Activated gamma-delta T cell treated with Interleukin-2 at 50 U/mL for 16 hours (primary cell): ENCODE measurements at regions not wholly inside any gene's neighbourhood (a gene's known extent, or its start where the extent isn't known, plus 50 kb on each side); places are given as distances from the start of the nearest gene placed in this dataset.
"Not testable (repeated sequence)": the region's sequence is repeated elsewhere in the genome, so short reads cannot be mapped to it uniquely, and the experiment has no call there.

Experiments
- DNase-seq: peaks from one replicate; pipeline ENCODE4 v3.0.0-alpha.2; 2020

DNA sequence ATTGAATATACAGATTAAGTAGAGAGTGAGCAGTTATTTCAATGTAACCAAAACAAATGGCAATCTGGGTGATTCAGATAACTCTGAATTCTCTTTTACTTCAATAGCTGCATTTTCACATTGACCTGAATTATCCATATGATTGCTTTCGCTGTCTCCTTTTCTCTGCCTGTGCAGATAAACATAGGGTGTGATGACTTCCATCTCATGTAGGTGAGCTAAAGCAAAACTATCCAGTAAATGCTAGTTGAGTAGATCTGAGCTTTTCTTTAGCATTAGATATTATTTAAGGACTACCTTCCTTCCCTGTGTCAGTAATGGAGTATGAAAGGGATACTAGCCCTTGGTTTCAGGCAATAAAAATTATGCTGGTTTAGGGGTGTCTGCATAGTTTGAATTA is 288.6 kb downstream of the OXSM start:
- no peak for DNase-seq

DNA sequence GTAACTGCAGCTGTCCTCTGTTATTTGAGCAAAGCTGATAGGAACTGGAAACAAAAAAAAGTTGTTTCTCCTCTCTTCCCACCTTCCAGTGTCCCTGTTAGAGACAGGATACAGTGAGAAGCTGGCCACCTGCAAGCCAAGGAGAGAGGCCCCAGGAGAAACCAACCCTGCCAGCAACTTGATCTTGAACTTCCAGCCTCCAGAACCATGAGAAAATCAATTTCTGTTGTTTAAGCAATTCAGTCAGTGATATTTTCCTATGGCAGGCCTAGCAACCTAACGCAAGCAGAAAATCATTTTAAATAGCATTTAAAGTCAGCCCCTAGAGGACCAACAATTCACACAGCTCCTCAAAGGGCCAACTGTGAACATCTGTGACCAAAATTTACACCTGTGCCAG is 291.3 kb downstream of the OXSM start:
- no peak for DNase-seq

GRCh38 chr3:26081806-26082205 is 291.9 kb downstream of the OXSM start:
- no peak for DNase-seq

DNA sequence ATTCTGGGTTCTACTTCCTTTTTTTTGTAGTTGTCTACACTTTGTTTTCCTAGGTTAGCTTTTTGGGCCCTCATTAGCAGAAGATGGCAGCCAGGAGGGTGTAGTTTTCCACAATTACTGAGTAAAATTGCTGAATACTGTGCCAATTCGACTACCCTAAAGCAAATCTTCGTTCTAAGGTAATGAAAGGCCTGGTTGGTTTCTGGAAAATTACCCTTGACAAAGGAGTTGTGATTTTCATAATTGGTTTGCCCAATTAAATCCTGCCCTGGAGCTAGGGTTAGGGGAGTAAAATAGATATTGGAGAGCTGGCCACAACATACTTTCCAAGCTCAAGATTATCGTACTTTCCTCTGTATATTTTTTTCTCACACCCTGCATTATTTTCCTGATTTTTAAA is 293.0 kb downstream of the OXSM start:
- no peak for DNase-seq

DNA sequence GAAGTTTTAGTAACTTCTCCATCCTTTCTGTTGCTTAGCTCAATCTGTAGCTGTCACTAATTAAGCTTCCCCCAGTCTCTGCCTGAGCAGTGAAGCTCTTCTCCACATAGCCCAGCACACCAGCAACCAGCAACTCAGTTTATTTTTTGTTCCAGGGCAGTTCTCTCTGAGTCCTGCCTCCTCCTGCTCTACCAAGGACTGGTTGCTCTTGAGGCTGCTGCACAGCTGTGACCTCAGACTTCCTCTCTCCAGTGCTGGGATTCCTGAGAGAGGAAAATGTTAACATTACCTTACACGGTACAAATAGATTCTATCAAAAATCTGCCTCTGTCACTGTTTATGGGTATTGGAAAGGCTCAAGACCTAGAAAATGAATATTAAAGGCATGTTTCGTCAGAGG is 294.7 kb downstream of the OXSM start:
- no peak for DNase-seq

- DNase-seq: no peak
These were observed 297.9 kb downstream of the OXSM start for GRCh38 chr3:26087751-26088150.

- no peak for DNase-seq
These were observed 299.4 kb downstream of the OXSM start for GRCh38 chr3:26089249-26089648.

- no peak for DNase-seq
These were observed 300.7 kb downstream of the OXSM start for GRCh38 chr3:26090589-26090988.

DNA sequence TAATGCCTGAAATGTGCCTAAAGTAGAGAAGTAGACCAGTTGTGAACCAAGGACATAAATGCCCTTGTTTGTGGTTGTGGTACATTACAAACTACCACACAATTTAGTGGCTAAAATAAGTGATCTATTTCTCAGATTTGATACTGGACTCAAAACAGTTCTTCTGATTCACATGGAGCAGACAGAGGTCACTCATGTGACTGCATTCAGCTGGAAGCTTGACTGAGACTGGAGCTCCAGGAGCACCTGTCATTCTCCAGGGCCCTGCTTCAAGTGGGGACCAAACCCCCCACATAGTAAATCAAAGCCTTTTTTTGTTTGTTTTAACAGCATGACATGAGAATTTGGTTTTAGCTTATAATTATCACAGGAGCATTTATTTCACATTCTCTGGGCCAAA is 301.2 kb downstream of the OXSM start:
- no peak for DNase-seq

- no peak for DNase-seq
These were observed 301.7 kb downstream of the OXSM start for GRCh38 chr3:26091626-26092025.

- DNase-seq: not testable (repeated sequence)
These were observed 307.2 kb downstream of the OXSM start for GRCh38 chr3:26097111-26097510.

- DNase-seq: no peak
These were observed 309.8 kb downstream of the OXSM start for GRCh38 chr3:26099692-26100091.

- no peak for DNase-seq
These were observed 310.3 kb downstream of the OXSM start for GRCh38 chr3:26100176-26100575.

DNA sequence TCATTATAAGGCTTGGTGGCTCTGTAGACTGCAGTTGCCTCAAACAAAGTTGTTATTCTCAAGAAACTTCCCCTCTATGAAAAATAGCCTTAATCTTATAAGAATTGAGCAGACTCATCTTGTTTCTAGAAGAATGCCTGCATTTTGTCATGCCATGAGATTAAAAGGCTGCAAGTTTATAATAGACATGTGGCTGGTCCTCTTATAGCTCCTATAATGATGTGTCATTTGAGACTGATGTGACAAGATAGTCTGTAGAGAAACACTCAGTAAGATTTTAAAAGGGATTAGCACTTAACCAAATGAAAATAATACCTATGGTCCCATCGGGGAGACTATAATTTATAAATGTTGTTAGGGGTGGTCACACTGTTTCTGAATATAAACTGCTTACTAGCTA is 312.5 kb downstream of the OXSM start:
- no peak for DNase-seq

DNA sequence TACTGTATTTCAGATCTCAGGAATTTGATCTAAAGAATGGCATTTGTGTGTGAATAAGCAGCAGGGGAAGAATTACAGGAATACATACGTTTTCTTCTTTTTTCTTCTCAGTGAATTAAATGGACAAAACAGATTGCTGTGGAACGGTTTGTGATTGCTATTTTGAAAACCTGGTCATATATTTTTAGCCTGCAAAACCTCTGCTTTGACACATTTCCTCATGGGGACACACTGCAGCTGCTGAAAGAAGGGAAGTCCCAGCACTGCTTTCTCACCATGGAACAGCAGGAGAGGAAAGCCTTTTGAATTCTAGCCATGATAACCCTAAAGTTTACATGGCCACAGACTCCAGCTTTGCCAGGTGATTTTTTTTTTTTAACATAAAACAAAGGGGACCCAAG is 315.0 kb downstream of the OXSM start:
- DNase-seq: no peak

DNA sequence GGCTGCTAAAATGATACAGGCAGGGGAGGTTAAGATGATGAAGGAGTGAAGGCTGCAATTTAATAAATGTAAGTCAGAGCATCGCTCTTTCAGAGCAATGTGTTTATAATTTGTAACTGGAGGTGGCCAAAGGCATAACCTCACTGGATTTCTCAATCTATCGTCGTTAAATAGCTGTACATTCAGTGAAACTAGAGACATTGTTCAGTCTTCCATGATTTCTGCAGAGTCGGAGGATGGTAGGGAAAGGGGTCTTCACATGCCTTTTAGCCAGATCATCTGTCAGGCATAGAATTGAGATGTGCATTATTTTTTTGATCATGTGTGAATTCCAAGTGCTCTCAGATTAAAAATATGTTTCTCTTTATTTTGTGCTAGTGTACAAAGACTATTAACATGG is 315.4 kb downstream of the OXSM start:
- no peak for DNase-seq

DNA sequence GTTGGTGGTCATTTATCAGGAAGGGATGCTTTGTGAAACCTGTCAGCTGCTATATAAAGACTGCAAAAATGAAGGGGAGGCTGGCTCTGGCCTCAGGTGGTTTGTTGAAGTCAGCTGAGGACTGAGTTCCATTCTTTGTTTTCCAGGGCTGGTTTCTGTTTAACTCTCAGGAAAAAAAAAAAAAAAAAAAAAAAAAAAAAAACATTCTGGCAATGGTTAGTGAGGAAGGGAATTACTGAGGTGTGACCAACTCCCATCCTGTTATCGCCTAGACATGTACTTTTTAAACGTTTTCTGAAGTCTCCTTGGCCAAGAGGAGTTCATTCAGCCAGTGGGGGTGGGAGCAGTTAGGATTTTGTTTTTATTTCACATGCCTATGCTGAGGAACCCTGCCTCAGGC is 316.3 kb downstream of the OXSM start:
- no peak for DNase-seq

GRCh38 chr3:26108846-26109489 is 319.1 kb downstream of the OXSM start:
- DNase-seq: no peak

DNA sequence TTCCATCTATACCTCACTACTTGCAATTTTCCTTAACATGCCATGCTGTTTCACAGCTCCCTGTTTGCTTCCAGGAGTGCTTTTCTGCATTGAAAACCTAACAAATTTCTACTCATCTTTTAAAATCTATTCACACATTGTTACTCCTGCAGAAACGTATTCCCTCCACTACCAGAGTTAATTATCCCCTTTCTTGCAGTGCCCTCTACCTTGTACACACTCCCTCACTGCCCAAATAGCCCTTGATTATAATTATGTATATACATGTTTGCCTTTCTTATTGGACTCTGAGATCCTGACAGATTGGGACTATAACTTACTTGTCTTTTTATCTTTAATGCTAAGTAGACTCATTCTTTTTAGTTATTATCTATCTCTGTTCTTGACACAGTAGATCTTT is 325.0 kb downstream of the OXSM start:
- no peak for DNase-seq

DNA sequence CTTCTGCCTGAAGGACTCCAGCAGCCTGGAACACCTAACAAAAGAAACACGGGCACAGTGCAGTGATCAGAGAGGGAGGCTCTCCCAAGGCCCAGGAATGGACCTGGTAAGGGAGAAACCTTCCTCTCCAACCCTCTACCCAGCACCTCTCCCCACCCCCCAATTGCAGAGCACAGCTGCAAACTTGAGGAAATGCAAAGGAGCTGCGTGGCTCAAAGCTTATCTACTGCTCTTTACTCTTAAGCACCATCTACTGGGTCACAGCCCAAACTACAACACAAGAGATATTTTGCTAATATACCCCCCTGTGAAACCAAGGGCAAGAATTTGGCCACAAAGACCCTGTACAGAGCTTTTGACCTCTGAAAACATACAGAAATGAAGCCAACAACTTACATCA is 328.3 kb downstream of the OXSM start:
- DNase-seq: no peak

DNA sequence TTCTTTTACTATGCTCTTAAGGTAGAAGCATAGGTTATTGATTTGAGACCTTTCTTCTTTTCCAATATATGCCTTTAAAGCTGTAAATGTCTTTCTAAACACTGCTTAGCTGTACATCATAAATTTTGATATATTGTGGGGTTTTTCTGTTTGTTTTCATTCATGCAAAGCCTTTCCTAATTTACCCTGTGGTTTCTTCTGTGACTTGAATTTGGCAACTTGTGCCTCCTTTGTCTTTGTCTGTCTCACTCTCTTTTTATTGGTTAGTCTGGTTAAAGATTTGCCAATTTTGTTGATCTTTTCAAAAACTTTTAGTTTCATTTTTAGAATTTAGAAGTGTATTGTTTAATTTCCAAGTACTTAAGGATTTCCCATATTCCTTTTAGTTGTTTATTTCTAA is 343.1 kb downstream of the OXSM start:
- no peak for DNase-seq

DNA sequence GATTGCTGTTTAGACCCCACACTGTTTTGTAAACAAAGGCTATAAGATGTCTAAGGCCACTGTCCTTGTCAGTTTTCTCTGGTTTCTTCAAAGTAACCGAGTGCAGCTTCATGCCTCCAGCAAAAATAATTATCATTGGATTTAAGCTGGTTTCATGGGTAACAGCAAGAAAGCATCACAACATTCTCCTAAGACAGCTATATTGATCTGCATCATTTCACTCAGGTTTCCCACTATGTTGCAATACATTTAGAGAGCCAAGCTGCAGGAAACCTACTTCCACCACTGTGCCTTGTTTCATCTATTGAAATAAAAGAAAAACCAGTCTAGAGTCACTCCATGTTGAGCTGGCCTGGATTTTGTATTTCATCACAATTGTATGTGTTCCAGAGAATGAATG is 351.4 kb downstream of the OXSM start:
- DNase-seq: no peak

GRCh38 chr3:26145769-26146168 is 355.9 kb downstream of the OXSM start:
- DNase-seq: no peak

GRCh38 chr3:26157428-26157827 is 367.5 kb downstream of the OXSM start:
- DNase-seq: not testable (repeated sequence)

GRCh38 chr3:26171006-26171405 is 381.1 kb downstream of the OXSM start:
- no peak for DNase-seq

DNA sequence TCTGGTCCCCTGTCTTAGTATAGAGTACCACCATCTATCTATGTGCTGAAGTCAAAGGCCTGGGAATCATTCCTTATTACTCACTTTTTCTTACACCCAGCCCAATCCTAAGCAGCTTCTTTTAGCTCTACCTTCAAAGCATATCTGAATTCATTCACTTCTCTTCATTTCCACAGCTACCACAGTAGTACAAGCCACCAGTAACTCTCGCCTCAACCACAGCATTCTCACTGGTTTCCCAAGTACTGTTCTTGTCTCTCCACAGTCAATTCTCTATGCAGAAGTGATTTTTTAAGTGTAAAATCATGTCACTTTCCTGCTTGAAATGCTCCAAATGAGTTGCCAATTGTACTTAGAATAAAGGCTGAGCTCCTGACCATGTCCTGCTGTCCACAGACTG is 401.7 kb downstream of the OXSM start:
- DNase-seq: no peak
